ENCODE measurements at regions not wholly inside any gene's neighbourhood (a gene's known extent, or its start where the extent isn't known, plus 50 kb on each side); places are given as distances from the start of the nearest gene placed in this dataset.

DNA sequence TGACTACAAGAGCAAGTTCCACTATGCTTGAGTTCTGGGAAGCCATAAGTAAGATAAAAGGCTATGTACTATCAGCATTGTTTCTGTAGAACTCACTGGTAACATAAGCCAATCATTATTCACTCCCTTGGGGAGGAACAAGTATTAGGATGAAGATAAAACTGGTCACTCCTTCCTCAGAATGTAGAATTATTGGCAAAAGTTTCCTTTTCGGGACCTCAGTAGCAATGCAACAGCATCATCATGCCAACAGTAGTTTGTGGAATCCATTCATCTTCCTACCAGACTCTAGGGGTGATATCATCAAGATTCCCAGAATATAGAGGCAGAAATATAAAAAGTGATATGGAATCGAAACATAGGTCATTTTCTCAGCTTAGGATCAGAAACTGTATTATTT, 209.5 kb downstream of the PLOD2 start:
- TF ChIP-seq SPI1 (IDR thresholded peaks at IDR 0.05; ENCODE audit: low read depth, low read length) (no peak), POLR2AphosphoS5 (IDR thresholded peaks at IDR 0.05; ENCODE audit: low read depth, low read length) (no peak)

Data from GM12891 (cell line).